Colonic mucosa (tissue), 4 donors: ENCODE measurements at regions not wholly inside any gene's neighbourhood (a gene's known extent, or its start where the extent isn't known, plus 50 kb on each side); places are given as distances from the start of the nearest gene placed in this dataset. TPM values are rescaled to one million over a fixed set of nuclear protein-coding genes. Genes with fewer than 3 reads are reported as not detected.

Experiments
- DNase-seq: peaks from one replicate; pipeline ENCODE4 v3.0.0-alpha.2; 2020
- H3K27ac ChIP-seq: fragments of 200-600 bp; one replicate; pipeline ENCODE4 v1.8.0; 2021
- H3K27me3 ChIP-seq: fragments of 200-600 bp; one replicate; pipeline ENCODE4 v1.8.0; 2021
- H3K36me3 ChIP-seq: fragments of 200-600 bp; one replicate; pipeline ENCODE4 v1.8.0; 2021
- H3K4me1 ChIP-seq: fragments of 200-600 bp; one replicate; pipeline ENCODE4 v1.8.0; 2021; ENCODE audit warnings: mild to moderate bottlenecking
- H3K4me3 ChIP-seq: fragments of 200-600 bp; one replicate; pipeline ENCODE4 v1.8.0; 2021
- H3K9ac ChIP-seq, 2 donors: one replicate each; pipeline ENCODE4 v1.7.0; 2013; ENCODE audit warnings: control low read depth in 2 of 2, low read depth in 2 of 2, low read length in 2 of 2
- H3K9me3 ChIP-seq: fragments of 200-600 bp; one replicate; pipeline ENCODE4 v1.8.0; 2021
- CTCF ChIP-seq: fragments of 200-600 bp; IDR thresholded peaks from one replicate; pipeline ENCODE4 v1.8.0; 2022; ENCODE audit warnings: antibody characterized with exemption, mild to moderate bottlenecking
- intact Hi-C: fragments of 100-400 bp; cut with DNase I; formaldehyde crosslinking; loops from one replicate; pipeline ENCODE4 v1.14.1; 2022
- microRNA-seq: library from miRNA; unstranded; fragments of <30 nt; microRNA quantifications from one replicate; pipeline ENCODE4, GENCODE V29; 2019
- donor health status: healthy.
- donor health status: DM: no; HTN: no; CAD: no.
- donor health status: DM: no; HTN: no; CAD: no.

- Histone ChIP-seq H3K27me3 (no peaks in the 10 kb centered on the region), H3K36me3 (no peaks in the 10 kb centered on the region), H3K27ac (peak overlapping the region; percentile 26), H3K4me1 (no peaks in the 10 kb centered on the region), H3K4me3 (no peak overlapping the region), H3K9me3 (no peaks in the 10 kb centered on the region), H3K9ac (no peak overlapping the region)
- intact Hi-C loops, result no loop called here
- DNase-seq, result no peak
- no peak for TF ChIP-seq CTCF
These were observed 53.5 kb upstream of the CCN2 start for GRCh38 chr6:132004668-132005067.

- no peaks in the 10 kb centered on the region for H3K36me3 ChIP-seq
- H3K4me1 ChIP-seq, result no peaks in the 10 kb centered on the region
- H3K9me3 ChIP-seq, result no peaks in the 10 kb centered on the region
- H3K9ac ChIP-seq, result no peak overlapping the region
- no peak overlapping the region for H3K4me3 ChIP-seq
- no peaks in the 10 kb centered on the region for H3K27me3 ChIP-seq
- H3K27ac ChIP-seq, result no peak overlapping the region
- DNase-seq, result no peak
- intact Hi-C loops, result no loop called here
- no peak for TF ChIP-seq CTCF
These were observed 52.5 kb upstream of the CCN2 start for GRCh38 chr6:132003516-132004178.

Small RNA genes in the stretch of these regions (microRNA-seq; reads per million reads assigned to microRNA genes)
- not detected for gene MIR548AJ1
